ENCODE measurements at regions not wholly inside any gene's neighbourhood (a gene's known extent, or its start where the extent isn't known, plus 50 kb on each side); places are given as distances from the start of the nearest gene placed in this dataset.

DNA sequence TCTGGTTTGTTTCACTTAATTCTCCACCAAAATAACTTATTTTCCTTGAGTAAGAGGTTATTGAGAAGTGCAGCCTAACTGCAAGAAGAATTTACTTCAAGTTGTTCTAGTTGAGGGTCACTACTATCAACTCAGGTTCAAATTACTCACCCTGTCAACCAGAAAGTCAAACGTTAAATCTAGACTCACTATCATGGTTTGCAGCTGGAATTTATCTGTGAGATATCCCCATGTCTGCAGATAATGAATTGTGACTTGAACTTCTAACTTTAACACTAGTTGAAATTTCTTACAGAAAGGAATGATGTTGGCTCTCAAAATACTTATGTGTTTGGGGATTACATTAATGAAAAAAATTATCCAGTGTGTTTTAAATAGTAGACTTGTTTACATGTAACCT is 1145.7 kb upstream of the NXPH2 start:
- DNase-seq: no peak

DNA sequence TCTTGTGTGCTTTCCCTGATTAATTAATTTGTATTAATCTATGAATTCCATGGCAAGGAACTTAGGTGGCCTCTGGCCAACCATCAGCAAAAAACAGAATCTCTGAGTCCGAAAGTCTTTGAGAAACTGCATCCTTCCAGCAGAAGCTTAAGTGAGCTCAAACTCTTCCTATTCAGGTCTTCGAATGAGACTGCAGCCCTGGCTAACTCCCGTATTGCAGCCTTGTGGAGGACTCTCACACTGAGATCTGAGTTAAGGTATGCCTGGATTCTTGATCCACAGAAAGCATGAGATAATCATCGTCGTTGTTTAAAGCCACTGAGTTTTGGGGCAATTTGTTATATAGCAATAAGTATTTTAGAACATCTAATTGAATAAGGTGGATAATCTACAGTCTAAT is 1143.9 kb upstream of the NXPH2 start:
- DNase-seq: no peak

DNA sequence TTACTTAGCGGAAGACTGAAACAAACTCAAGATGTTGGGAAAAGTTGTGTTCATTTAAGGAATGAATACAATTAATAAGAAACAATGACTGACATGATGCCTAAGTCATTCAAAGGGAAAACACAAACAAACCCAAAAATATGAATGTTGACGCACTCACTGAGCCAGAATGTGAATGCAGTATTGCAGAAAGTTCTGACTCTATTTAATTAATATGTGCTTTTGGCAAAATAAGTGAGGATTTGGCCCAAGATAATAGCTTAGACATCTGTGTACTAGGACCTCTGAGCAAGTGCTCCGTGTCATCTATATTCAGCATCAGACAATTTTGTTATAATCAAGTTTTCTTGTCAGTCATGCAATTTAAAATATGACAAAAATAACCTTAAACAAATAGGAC is 1138.8 kb upstream of the NXPH2 start:
- no peak for DNase-seq

DNA sequence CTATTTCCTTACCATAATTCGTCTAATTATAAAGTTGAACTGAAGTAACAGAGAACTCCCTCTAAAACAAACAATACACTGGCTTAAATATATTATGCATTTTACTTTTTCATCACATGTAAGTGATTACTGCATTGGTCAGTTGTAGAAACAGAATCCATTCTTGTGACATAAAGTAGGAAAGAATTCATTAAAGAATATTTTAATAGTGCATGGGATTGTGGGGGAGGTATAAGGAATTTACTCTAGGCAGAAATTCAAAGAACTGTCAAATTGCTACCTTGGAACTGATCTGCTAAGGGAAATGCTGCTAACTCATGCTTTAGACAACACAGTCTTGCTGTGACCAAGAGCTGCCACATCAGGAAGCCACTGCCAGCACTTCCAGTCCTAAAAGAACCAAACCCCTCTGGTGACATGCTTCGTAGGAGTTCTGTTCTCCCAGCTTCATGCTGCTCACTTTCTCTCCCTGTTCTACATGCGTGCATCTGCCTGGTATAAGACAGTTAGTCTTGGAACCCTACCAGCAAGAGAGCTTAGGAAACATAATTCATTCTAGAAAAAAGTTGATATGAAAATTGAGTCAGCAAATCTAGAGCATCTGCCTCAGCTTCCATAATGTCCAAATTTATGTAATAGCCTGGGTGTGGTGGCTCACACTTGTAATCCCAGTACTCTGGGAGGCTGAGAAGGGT is 1137.6 kb upstream of the NXPH2 start:
- no peak for DNase-seq

DNA sequence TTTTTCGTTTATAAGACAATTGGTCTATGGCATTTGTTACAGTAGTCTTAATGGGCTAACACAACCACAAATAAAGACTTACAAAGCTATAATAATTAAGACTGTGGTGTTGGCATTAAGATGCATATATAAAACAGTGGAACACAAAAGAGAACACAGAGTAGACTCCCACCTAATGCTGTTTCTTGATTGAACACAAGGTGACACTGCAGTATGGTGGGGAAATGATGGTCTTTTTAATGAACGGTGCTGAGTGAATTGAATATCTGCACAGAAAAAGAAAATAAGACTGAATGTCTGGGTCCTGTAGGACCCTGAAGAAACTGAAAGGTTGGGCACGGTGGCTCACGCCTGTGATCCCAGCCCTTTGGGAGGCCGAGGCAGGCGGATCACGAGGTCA is 1136.6 kb upstream of the NXPH2 start:
- no peak for DNase-seq

DNA sequence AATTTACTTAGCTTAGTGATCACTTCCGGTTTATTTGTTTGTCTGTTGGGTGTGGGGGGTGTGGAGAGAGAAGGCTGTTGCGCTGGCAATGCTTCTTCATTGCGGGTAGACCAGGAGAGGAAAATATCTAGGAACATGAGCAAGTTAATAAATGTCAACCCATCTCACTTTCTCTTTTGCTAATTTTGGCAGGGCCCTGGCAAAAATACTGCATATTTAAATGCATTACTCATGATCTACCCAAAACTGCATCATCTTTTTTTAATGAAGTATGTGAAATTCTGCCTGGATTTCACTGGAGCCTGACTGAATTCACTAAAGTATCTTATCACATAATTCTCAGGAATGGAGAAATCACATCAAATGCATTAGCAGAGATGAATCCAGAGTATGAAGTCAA is 1131.0 kb upstream of the NXPH2 start:
- DNase-seq: no peak

DNA sequence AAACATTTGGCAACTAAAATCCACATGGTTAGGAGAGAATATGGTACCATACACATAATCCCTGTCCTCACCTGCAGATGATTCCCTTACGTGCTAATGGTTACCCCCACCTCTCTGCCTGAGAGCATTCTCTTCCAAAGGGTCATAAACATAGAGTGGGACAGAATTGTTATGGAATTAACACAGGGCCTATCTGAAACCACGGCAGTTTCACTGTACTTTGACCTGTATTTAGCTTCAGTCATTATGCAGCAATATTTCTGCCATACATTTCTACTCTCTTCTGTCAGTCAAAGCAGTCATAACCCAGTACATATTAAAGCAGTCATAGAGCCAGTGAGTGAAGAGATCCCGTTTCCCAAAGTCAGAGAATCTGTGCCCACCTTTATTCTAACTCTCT is 1128.9 kb upstream of the NXPH2 start:
- DNase-seq: no peak

DNA sequence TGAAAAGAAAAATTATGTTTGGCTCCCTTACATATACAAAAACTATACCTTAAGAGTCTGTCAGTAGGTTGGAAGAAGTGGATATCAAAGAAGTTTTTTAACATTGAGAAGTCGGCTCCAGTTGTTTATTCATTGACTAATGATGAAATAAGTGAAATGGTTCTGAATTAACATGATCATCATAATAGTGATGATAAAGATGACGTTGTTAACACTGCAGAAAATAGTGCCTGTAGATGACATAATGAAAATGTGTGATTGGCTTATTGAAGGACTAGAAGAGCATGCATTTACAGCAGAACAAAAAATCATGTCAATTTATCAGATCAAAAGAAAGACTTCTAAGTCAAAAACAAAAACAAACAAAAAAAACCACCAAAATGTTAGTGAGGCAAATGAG is 1125.4 kb upstream of the NXPH2 start:
- DNase-seq: no peak

DNA sequence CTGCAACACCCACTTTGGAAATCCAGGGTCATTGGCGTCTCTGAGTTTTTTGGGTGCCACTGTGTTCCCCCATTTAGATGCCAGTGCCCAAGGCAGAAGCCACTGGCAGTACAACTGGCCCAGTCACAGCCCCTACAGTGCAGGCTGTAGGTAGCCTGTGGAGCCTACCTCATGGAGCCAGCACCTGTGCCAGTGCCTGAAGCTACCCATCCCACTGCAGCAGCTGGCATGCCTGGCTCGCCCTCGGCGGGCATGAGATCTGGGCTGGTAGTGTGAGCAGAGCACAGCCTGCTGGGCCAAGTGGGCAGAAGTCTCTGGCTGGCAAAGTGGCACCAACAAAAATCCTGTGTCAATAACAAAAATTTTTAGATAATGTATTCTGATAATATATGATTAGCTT is 1111.4 kb upstream of the NXPH2 start:
- no peak for DNase-seq

DNA sequence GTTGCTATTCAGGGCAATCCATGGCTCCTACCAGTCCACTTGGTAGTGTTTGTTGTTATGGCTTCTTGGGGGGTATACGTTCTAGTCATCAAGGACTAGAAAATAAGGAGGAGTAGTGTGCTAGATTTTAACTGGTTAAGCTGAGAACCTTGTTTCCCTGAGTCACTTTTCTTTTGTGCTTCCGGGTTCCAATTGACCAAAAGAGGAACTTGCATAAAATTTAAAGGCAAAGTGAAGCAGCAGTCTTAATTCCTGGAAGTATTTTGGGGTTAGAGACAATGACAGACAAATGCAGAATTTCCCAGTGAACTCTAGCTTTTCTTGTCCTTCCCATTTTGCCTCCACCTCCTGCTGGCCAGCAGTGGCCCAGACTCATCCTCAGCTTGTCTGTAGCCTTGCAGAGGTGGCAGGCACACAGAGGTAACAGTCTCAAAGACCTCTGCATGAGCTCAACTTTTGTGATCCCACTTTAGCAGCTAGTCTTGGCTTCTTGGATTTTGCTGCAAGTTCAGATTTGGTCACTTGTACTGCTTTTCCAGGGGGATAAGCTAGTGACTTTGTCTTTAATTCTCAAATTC is 1105.8 kb upstream of the NXPH2 start:
- DNase-seq: no peak

DNA sequence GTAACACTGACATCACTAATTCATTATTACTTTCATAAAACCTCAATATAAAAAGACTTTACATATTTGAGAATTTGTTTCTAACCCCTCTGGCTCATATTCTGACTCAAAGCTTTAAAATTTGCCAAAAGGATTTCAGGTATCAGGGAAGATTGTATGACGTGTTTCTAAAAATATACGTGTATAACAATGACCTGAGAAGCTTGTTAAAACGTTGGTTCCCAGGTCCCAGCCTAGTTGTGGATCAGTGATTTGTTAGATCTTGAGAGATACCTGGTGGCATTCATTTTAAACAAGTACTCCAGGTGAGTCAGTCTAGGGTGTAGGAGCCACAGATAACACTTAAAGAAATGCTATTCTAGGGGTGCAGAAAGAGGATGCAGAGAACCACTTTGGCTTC is 1096.8 kb upstream of the NXPH2 start:
- DNase-seq: no peak

DNA sequence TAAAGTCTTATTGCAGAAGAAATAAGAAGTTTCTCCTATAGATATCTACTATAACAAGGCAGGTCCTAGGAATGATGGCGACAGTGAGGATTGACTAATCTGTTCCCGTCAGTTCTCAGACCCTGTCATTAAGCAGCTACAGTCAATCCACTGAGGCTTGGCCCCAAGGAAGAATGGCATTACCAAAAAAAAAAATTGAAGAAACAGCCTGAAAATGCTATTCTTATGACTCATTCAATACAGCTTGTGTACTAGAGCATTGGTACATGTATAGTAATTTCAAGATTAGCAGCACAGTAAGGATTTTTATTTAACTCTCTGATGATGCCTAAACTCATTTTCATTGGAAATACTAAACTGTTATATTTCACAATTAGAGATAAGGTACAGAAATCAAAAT is 1096.1 kb upstream of the NXPH2 start:
- DNase-seq: no peak

DNA sequence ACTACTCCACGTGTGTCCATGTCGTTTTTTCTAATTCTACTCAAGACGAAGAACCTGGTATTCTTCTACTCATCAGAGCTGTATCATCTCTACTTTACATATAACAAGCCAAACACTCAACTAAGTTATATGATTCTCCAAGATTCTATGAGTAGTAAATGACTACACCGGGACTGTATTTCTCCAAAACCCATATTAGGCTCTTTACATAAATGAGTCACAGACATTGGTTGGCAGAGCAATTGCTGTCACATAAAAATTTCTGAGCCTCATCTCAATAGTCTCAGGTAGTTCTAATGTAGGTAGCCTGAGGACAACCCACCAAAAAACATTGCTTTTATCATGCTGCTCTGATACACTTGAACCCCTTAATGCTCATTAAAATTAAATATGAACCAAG is 1092.3 kb upstream of the NXPH2 start:
- no peak for DNase-seq

DNA sequence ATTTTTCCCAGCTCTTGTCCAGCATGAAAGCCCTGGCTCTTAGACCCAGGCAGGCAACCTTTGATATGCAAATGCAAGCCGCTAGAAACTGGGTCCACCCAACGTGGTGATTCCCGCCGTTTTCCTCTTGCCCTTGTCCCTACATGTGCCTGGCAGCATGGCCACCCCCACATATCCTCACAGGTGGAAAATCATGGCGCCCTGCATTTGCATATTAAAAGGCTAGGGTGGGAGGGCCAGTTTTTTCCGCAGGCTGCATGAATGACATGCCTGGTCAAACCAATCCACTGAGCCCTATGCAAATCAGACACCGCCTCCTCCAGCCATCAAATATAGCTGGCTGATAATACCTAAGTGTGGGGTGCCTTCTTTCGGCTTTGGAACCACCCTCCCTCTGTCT is 1091.8 kb upstream of the NXPH2 start:
- DNase-seq: no peak

DNA sequence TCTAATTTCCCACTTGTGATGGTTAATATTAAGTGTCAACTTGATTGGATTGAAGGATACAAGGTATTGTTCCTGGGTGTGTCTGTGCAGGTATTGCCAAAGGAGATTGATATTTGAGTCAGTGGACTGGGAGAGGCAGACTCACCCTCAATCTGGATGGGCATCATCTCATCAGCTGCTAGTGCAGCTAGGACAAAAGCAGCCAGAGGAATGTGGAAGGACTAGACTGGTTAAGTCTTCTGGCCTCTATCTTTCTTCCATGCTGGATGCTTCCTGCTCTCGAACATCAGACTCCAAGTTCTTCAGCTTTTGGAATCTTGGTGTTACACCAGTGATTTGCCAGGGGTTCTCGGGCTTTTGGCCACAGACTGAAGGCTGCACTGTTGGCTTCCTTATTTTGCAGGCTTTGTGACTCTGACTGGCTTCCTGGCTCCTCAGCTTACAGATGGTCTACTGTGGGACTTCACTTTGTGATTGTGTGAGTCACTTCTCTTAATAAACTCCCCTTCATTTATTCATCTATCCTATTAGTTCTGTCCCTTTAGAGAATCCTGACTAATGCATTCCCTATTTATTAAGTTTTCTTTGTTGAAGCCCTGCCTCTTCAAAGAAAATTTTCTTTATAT is 1087.5 kb upstream of the NXPH2 start:
- no peak for DNase-seq

DNA sequence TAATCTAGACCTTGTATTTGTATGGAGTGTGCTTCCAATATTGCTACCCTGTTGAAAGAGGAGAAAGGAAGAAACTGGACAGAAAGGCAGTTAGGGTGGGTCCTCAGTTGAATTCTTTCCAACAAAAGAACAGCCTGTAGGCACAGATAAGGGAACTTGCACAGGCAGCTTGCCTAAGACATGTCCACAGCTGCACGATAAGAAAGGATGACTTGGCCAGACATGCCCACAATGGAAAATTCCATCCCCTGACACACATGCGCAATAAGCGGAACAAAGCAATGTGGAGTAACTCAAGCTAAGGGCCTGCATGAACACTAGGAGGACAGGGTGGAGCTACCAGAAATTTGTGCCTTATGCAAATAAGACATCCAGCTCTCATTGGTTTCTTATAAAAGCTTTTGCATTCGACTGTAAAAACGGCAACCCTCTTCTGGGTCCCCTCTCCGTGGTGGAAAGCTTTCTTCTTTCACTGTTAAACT is 1084.7 kb upstream of the NXPH2 start:
- DNase-seq: no peak

DNA sequence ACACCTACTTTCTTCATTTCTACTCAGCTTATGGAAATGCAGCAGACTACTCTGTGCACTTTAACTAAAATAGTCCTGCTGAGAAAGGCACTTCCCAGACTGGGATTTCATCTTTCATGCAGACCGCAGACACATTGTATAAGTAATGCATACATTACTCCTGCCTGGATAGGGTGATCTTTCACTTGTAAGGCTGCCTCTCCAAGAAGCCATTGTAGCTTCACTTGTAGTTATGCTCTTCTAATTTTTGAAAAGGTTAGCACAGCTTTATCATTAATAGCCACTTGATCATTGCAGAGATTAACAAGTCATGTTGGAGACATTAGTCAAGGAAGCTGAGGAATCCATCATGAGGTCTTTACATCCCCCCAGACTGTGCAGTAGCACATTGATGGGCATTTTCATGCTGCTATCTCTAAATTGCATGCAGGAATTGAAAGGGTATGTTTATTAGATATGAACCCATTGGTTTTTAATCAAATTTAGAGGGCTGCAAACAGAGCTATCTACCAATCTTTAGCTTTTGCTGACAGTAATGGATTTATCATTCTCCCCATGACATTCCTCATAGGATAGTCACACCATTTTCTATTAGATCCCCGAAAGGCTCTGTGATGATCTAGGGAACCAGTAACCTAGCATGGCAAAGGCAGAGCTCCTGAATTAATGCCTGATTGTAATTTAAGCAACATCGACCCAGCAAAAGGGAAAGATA is 1074.7 kb upstream of the NXPH2 start:
- no peak for DNase-seq

DNA sequence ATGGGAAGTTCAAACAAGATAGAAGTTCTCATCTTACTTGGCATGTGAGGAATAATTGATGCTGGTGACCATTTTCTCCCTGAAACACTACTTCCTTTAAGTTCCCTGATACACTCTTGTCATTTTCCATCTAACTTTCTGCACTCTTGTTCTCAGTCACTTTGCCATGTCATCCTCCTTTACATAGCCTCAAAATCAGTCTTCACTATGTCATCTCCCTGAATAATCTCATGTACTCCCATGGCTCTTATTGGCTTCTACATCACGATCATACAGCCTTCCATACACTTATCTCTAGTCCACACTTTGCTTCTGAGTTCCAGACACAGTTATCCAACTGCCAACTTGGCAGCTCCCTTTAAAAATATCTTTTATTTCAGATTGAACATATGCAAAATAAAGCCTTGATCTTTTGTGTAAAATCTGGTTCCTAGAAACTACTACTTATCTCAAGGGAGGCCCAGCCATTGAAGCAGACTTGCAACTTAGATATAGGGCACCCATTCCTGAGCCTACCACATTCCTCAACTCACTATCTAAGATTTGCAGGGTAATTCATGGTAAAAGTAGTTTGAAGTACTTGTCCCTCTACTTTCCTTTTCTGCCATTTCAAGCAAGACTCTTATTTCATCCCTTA is 1070.2 kb upstream of the NXPH2 start:
- DNase-seq: no peak

DNA sequence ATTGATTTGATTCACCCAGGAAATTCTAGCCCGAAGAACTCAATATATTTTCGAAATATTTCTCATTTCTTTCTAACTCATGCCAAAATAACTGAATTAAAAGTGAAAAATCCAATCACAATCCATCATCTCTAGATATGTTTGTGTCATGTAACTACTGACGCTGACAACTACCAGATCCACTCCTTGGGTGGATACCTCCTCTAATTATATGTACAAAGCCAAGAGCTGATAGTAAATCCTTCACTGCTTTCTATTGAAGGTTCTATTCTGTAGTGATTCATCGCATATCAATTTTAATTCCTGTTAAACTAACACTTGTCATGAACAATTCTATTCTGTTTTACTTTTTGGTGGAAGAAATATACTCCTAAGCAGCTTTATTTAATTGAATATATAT is 1056.6 kb upstream of the NXPH2 start:
- peak; percentile 62 for DNase-seq

DNA sequence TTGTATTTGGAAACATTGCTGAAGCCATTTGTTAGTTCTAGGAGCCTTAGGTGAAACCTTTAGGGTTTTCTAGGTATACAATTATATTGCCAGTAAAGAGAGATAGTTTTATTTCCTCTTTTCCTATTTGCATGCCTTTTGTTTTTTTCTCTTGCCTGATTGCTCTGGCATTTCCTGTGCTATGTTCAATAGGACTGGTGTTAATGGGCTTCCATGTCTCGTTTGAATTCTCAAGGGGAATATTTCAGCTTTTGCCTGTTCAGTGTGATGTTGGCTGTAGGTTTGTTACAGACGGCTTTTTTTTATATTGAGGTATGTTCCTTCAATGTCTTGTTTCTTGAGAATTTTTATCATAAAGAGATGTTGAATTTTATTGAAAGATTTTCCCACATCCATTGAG is 1054.9 kb upstream of the NXPH2 start:
- DNase-seq: no peak

DNA sequence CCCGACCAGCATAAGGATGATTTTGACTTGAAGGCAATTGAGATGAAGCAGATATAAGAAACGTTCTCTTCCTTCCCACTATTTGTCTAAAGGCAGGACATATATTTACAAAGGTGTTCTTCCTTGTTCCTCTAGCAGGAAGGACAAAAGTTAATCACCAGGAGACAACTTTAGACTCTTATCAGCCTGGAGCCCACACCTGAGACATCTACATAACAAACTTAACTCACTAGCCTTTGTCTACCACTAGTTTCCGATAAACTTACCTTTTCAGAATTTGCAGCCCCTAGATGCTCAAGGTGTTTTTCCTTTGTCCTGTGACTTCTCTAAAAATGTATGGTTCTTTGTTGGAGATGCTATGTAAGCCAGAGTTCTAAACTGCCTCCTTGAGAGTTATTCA is 1047.8 kb upstream of the NXPH2 start:
- DNase-seq: no peak

DNA sequence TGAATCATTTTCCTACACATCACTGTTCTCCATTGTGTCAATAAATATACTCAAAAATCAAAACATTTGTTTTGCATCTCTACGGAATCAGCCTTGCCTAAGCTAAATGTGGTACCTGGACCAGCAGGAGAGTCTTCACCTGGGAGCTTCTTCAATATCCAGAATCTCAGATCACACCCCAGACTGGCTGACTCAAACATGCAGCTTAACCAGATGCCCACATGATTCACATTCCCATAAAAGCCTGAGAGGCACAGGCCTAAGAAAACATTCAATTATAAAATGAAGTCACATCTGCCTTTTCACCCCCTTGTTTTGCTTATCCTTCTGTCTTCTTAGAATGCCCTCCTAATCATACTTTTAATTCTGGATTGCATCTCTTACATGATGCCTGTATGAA is 1045.5 kb upstream of the NXPH2 start:
- no peak for DNase-seq

DNA sequence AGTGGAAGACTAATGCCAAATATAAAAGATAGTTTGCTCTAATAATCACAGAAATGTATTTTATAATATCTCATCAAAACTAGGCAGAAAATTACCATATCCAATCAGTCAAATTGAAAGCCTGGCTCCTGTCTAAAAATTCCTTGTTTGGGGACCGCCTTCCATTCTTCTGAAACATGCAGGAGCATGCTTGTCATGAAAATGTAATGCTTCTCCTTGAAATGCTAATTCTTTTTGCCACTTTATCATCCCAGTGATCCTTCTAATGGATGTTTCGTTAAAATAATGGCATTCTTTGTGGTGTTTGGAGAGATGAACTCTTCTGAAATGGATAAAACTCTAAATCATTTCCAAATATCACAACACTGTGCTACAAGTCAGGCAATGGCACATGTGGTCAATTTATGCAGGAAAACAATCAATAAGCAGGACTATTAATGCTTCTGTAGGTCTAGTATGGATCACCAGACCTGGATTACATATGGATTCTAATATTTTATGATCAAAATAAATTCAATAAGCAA is 1039.1 kb upstream of the NXPH2 start:
- DNase-seq: no peak

Data from NCI-H2227 treated with DMSO at 0.1 percent for 48 hours (cell line).